Left ventricle myocardium inferior (tissue), 1 donor: ENCODE measurements at regions not wholly inside any gene's neighbourhood (a gene's known extent, or its start where the extent isn't known, plus 50 kb on each side); places are given as distances from the start of the nearest gene placed in this dataset.

Experiments
- DNase-seq: peaks from one replicate; pipeline ENCODE4 v3.0.0-alpha.2; 2020
- H3K27ac ChIP-seq: fragments of 200-600 bp; replicated peaks from 2 replicates; pipeline ENCODE4 v1.8.0; 2021
- H3K27me3 ChIP-seq: fragments of 200-600 bp; 2 replicates; pipeline ENCODE4 v1.8.0; 2021; ENCODE audit warnings: low read depth
- H3K36me3 ChIP-seq: fragments of 200-600 bp; 2 replicates; pipeline ENCODE4 v1.8.0; 2021
- H3K4me1 ChIP-seq: fragments of 200-600 bp; 2 replicates; pipeline ENCODE4 v1.8.0; 2021
- H3K4me3 ChIP-seq: fragments of 200-600 bp; 2 replicates; pipeline ENCODE4 v1.8.0; 2021; ENCODE audit warnings: mild to moderate bottlenecking, moderate library complexity
- H3K9me3 ChIP-seq: fragments of 200-600 bp; replicated peaks from 2 replicates; pipeline ENCODE4 v1.8.0; 2021
- intact Hi-C: fragments of 100-400 bp; cut with micrococcal nuclease; formaldehyde crosslinking; loops from one replicate; pipeline ENCODE4 v1.11.0; 2022
- TF ChIP-seq, protein P1 (sequence below): fragments of 200-600 bp; IDR thresholded peaks from 2 replicates; pipeline ENCODE4 v1.8.0; 2021; ENCODE audit warnings: antibody characterized with exemption, mild to moderate bottlenecking, borderline replicate concordance
- donor health status: DM: no; HTN: yes; CAD: no; lungs with severe emphysema.

DNA sequence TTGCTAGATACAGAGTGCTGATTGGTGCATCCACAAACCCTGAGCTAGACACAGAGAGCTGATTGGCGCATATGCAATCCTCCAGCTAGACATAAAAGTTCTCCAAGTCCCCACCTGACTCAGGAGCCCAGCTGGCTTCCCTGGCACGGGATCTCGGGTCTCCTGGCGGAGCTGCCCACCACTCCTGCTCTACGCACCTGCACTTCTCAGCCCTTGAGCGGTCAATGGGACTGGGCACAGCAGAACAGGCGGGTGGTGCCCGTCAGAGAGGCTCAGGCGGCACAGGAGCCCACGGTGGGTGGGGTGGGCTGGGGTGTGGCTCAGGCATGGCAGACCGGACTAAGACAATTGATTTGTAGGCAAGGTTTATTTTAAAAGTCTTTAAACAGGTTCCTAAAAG is 1365.5 kb downstream of the FAM181B start:
- no peak for DNase-seq
- no peak overlapping the region for H3K4me3 ChIP-seq
- TF ChIP-seq, protein P1, sequence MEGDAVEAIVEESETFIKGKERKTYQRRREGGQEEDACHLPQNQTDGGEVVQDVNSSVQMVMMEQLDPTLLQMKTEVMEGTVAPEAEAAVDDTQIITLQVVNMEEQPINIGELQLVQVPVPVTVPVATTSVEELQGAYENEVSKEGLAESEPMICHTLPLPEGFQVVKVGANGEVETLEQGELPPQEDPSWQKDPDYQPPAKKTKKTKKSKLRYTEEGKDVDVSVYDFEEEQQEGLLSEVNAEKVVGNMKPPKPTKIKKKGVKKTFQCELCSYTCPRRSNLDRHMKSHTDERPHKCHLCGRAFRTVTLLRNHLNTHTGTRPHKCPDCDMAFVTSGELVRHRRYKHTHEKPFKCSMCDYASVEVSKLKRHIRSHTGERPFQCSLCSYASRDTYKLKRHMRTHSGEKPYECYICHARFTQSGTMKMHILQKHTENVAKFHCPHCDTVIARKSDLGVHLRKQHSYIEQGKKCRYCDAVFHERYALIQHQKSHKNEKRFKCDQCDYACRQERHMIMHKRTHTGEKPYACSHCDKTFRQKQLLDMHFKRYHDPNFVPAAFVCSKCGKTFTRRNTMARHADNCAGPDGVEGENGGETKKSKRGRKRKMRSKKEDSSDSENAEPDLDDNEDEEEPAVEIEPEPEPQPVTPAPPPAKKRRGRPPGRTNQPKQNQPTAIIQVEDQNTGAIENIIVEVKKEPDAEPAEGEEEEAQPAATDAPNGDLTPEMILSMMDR, result no peak
- no peaks in the 10 kb centered on the region for H3K4me1 ChIP-seq
- H3K9me3 ChIP-seq, result peaks cover 22% of the 10 kb centered on the region
- H3K27me3 ChIP-seq, result no peaks in the 10 kb centered on the region
- intact Hi-C loops, result no loop called here
- H3K27ac ChIP-seq, result no peak overlapping the region
- no peaks in the 10 kb centered on the region for H3K36me3 ChIP-seq

DNA sequence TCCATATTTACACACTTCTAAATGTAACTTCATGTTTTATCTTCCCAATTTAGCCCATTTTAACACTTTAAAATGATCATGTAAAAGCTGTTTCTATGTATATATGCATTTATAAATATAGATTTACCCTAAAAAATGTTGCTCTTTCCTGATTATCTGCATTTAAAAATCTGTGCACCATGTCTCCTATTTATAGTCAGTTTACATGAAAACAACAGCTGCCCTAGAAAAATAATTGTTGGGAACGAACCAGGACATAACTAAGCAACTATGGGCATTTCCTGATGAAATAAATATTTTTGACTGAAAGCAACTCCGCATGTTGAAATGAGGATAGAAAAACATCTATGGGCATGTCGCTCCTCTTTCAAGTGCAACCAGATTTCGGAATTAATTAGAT is 1368.2 kb downstream of the FAM181B start:
- H3K9me3 ChIP-seq, result peaks cover 11% of the 10 kb centered on the region
- no peaks in the 10 kb centered on the region for H3K27me3 ChIP-seq
- H3K36me3 ChIP-seq, result no peaks in the 10 kb centered on the region
- no peak overlapping the region for H3K27ac ChIP-seq
- no peaks in the 10 kb centered on the region for H3K4me1 ChIP-seq
- intact Hi-C loops, result no loop called here
- H3K4me3 ChIP-seq, result no peak overlapping the region
- TF ChIP-seq, protein P1, result no peak
- DNase-seq, result no peak

DNA sequence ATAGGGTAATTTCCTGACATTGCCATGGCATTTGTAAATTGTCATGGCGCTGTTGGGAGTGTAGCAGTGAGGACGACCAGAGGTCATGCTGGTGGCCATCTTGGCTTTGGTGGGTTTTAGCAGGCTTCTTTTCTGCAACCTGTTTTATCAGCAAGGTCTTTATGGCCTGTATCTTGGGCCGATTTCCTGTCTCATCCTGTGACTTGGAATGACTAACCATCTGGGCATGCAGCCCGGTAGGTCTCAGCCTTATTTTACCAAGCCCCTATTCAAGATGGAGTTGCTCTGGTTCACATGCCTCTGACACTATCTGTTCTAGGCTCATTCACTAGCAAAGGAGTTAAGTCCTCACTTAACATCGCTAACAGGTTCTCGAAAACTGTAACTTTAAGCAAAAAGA is 1374.2 kb downstream of the FAM181B start:
- TF ChIP-seq, protein P1, result no peak
- H3K27ac ChIP-seq, result no peak overlapping the region
- H3K4me3 ChIP-seq, result no peak overlapping the region
- no peaks in the 10 kb centered on the region for H3K36me3 ChIP-seq
- H3K4me1 ChIP-seq, result no peaks in the 10 kb centered on the region
- no peaks in the 10 kb centered on the region for H3K27me3 ChIP-seq
- DNase-seq, result no peak
- peaks cover 8% of the 10 kb centered on the region for H3K9me3 ChIP-seq
- intact Hi-C loops, result no loop called here

DNA sequence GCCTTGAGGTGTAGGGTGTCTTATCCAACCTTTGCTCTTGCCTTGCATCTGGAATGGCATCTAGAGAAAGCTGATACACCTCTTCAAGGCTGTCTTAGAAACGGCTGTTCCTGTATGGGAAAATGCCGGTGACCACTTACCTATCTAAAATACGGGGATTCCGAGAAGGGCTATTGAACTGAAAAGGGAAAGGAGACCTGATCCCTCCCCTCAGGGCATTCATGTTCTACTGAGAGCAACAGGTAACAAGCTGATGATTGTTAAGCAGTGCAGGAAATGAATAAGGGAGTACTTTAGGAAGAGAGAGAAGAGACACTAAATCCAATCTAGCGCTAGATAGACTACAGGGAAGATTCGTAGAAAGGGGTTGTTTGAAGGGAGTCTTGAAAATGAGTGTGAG is 1388.1 kb downstream of the FAM181B start:
- H3K4me3 ChIP-seq, result no peak overlapping the region
- no peak for DNase-seq
- no peak overlapping the region for H3K27ac ChIP-seq
- H3K27me3 ChIP-seq, result no peaks in the 10 kb centered on the region
- no peaks in the 10 kb centered on the region for H3K36me3 ChIP-seq
- TF ChIP-seq, protein P1, result no peak
- intact Hi-C loops, result no loop called here
- no peaks in the 10 kb centered on the region for H3K9me3 ChIP-seq
- no peaks in the 10 kb centered on the region for H3K4me1 ChIP-seq

DNA sequence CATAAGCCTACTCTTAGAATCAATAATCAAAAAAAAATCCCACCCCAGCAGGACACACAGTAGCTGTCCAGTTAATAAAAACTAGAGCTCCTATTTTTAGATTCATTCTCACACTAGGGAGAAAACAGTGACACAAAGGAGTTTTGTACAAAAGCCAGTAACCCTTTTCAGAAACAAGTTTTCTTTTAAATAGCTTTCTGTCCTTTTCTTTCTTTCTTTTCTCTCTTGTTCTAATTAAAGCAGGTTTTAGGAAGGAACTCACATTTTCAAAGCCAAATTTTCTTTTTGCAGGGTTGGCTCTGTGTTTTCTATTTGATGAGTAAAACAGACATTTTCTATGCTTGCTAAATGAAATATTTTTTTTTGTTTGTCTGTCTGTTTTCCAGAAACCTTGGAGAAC is 1390.7 kb downstream of the FAM181B start:
- no peak for DNase-seq
- Histone ChIP-seq H3K27me3 (no peaks in the 10 kb centered on the region), H3K36me3 (no peaks in the 10 kb centered on the region), H3K4me3 (no peak overlapping the region), H3K4me1 (no peaks in the 10 kb centered on the region), H3K27ac (no peak overlapping the region), H3K9me3 (no peaks in the 10 kb centered on the region)
- TF ChIP-seq, protein P1, result no peak
- intact Hi-C loops, result no loop called here

DNA sequence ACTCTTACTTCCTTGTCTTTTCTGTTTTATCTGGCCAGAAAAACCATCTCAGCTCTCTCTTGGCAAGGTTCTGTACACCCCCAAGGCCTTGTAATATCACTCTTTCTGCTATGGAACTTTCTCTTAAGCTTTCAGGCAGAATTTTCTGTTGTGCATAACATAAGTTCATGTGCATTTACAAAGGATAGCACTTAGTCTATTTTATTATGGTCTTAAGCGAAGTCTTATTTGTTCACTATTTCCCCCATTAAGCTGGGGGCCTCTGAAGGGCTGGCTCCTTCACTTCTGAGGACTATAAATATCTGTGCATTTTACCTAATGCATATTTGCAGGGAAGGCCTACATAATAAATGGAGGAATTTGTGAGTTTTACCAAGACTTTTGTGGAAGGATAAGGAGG is 1393.4 kb downstream of the FAM181B start:
- Histone ChIP-seq H3K4me1 (no peaks in the 10 kb centered on the region), H3K9me3 (no peaks in the 10 kb centered on the region), H3K4me3 (no peak overlapping the region), H3K36me3 (no peaks in the 10 kb centered on the region), H3K27ac (no peak overlapping the region), H3K27me3 (no peaks in the 10 kb centered on the region)
- intact Hi-C loops, result no loop called here
- no peak for DNase-seq
- TF ChIP-seq, protein P1, result no peak
